ENCODE measurements at regions not wholly inside any gene's neighbourhood (a gene's known extent, or its start where the extent isn't known, plus 50 kb on each side); places are given as distances from the start of the nearest gene placed in this dataset.

DNA sequence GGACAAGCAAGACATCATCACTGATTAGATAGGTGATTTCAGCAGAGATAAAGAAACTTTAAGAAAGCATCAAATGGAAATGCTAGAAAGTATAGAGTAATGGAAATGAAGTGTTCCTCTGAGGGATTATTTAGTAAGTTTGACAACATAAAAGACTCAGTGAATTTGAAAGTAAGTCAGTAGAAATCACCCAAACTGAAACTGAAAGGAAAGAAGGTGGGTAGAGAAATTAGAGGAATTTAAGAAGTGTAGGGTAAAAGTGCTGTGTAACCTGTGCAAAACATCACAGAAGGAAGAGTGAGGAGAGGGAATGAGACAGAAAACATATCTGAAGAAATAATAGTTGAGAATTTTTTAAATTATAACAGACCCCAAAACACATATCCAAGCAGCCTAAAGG, 343.1 kb downstream of the CBLN2 start:
- TF ChIP-seq POLR2A (IDR thresholded peaks at IDR 0.05) (no peak), EP300 (IDR thresholded peaks at IDR 0.05) (no peak)

Measured in tibial nerve (tissue), 3 donors.